ENCODE measurements at regions not wholly inside any gene's neighbourhood (a gene's known extent, or its start where the extent isn't known, plus 50 kb on each side); places are given as distances from the start of the nearest gene placed in this dataset.

DNA sequence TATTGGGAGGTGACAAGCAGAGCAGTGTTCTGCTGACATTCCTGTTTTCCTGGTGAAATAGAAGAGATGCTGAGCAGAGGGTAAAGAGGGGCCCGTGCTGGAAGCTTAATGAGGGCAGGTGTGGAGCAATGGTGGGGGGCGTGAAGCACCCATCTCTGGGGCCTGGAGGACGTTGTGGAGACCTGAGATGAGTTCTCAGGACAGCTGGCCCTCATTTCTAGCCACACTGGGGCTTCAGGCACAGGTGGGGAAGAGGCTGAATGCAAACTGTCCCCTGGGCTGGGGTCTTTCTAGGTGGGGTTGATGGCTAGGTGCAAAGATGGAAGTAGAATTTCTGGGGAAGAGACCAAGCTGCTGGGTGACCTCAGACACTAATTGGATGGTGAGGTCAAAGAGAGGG is 274.2 kb upstream of the TCERG1L start:
- DNase-seq: no peak

DNA sequence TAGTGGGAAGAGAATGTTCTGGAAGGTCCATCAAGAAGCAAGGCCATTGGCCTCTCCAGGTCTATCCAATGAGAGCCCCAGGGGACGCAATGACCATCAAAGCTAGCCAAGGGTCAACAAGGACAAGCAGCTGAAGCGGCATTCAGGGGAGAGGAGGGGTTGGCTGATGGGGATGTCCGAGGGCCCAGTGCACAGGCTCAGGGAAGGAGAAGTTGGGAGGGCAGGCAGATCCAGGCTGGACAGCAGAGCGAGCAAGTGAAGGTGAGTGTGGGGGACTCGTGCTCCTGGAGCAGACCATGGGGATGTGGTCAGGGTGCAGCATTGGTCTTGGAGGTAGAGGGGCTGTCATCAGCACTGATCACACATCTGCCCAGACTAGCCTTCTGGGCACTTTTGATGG is 275.4 kb upstream of the TCERG1L start:
- DNase-seq: no peak

DNA sequence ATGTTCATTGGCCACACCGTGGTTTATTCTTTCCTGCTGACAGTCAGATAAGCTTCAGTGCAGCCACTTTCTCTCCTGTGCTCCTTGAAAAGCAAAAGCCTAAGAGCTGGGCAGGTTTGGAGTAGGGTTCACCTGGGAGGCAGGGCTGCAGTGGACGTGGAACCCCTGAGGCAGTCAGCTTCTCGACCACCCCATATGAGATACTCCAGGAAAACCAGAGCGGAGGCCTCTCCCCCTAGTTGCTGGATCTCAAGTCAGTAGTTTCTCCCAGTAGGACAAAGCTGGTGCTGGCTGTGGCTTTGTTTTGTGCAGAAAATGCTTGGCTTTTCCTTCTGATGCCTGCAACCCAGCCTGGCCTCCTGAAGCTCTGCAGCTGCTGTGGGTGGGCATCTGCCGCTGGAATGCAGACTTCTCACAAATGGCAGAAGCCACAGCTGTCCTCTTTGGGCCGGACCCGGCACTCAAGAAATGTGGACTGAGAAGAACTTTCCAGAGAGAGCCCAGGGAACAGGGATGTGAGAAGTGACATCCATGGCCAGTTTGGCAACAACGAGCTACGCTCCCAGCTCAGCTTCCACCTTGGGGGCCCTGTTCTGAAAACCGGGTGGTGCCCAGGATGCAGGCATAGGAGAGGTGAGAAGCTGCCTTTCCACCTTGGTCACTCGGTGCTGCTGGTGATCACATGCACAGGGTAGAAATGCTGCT is 276.6 kb upstream of the TCERG1L start:
- DNase-seq: no peak

DNA sequence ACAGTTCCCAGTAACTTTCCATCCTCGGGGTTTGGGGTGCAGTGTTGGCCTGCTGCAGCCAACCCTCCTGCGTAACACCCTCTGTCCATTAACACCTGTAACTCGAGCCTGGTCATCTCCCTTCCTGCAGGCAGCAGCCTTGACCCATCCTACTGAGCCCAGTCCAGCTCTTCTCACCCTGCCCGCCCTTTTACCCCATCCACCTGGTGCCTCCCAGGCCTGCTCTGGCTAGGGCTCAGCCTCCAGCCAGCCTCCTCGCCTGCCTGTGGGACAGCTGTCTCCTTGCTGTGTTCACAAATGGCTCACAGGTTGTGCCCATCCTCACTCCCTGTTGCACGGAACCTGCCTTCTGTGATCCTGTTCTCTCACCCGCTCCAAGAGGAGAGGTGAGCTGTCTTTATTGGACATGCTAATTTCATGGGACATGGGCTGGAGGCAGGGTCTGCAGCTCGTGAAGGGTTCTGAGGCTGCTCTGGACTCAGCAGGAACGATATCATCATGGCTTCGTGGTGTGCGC is 277.2 kb upstream of the TCERG1L start:
- DNase-seq: no peak

DNA sequence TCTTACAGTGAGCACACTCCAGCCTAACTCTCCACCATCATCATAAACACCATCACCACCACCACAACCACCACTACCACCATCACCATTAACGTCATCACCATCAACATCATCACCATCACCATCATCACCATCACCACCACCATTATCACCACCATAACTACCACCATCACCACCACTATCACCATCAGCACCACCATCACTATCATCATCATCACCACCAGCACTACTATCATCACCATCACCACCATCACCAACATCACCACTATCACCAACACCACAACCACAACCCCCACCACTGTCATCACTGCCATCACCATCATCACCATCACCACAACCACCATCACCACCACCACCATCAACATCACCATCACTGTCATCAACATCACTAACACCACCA is 279.0 kb upstream of the TCERG1L start:
- no peak for DNase-seq

DNA sequence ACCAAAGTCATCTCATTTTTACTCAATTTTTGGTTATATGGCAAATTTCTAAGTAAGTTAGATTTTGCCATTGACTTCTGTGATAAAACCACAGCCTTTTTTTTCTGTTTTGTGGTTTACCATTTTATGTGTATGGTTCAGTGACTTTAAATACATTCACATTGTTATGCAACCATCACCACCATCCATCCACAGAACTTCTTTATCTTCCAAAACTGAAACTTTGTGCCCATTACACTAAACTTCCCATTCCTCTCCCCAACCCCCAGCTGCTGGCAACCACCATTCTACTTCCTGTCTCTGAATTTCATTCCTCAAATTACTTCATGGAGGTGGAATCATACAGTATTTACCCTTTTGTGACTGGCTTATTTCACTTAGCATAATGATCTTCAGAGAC is 280.4 kb upstream of the TCERG1L start:
- no peak for DNase-seq

DNA sequence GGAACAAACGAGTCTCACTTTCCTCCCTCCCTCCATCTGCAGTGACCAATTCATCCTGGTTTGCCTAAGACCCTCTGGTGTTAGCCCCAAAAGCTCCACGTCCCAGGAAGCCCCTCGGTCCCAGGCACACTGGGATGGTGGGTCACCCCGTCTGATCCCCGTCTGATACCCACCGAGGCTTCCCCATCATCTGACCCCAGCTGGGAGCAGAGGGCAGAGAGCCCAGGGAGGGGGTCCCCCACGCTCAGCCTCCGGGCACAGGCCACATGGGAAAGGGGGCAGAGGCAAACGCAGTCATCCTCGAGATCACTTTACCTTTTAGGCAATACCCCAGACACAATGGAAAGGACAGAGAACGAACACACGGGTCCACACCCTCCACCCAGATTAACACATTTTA is 291.6 kb upstream of the PPP2R2D start:
- DNase-seq: no peak

DNA sequence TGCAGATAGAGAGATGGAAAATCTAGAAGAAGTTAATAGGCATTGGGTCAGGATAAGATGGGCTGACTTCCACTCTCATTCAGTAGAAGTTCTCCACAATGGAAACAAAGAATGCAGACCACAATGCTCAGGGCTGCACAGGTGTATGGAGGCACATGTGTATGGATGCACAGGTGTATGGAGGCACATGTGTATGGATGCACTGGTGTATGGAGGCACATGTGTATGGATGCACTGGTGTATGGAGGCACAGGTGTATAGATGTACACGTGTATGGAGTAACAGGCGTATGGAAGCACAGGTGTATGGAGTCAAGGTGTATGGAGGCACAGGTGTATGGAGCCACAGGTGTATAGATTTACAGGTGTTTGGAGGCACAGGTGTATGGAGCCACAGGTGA is 285.7 kb upstream of the PPP2R2D start:
- no peak for DNase-seq

DNA sequence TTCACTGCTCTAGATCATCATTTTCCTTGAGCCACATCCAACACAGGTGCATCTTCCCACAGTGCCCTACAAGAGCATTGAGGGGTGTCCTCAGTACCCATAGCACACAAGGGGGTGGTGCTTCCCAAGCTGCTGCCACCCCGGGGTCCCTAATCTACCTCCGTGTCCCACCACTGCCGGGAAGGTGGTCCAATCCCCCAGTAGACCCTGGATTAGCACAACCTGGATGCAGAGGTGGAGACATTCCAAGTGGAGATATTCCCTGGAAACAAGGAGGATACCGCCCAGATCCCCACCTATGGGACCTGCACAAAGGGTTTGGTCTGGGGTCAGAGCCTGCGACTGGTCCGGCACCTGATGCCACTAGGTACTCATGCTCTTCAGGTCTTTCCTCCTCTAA is 284.8 kb upstream of the PPP2R2D start:
- no peak for DNase-seq

DNA sequence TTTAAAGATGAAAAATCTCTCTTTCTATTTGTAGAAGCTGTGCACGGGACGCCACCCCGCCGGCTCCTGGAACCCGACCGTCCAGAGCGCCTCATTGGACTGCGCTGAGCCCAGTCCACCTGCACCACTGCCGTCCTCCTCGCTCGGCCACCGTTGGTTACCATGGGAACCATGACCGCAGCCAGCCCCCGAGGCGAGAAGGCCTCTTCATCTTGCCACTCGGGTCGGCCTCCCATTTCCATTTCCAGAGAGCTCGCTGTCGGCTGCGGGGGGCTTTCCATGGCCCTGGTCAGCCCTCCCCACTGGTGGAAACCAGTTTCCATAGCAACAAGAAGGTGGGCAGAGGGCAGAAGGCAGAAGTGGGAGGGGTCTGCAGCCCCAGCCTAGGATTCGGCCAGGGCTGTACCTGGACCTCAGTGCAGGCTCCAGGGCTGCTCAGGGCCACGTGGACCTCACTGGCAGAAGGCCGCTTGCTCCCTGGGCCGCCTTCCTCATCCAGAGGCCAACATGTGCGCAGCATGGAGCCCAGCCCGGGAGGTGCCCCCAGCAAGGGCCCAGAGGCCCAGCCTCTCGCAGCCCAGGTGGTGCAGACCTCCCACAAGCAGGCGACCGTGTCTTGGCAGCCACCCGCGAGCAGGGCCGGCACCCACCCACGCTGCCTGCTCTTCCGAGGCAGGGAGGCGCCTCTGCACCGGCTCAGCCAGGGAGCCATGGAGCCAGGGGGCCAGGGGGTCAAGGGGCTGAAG is 283.5 kb upstream of the PPP2R2D start:
- DNase-seq: no peak

DNA sequence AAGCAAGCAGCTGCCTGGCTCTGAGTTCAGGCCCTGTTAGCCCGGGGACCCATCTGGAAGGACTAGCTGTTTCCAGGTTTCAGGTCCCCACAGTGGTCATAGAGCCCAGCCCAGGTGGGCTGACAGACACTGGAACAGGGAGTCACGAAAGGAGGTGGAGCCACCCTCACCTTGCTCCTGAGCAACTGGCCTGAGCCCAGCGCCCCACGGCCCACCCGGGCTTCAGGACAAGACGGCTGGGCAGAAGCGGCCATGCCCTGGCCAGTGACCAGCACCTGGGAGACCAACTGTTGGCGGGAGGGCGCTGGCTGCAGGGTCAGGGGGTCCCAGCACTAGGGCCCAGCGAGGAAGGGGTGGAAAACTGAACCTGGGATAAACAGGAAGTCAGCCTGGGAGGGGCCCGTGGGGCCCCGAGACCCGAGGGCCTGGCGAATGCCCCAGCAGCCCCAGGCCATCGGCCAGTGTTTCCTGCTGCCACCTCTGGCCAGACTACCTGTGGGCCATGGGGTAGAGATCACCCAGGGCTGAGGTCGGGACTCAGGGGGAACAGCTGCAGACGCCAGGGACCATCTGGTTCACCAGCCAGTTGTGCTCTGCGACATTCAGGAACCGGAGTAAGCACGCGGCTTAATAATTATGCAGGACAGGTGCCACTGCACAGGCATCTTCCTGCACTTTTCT is 282.1 kb upstream of the PPP2R2D start:
- DNase-seq: no peak

DNA sequence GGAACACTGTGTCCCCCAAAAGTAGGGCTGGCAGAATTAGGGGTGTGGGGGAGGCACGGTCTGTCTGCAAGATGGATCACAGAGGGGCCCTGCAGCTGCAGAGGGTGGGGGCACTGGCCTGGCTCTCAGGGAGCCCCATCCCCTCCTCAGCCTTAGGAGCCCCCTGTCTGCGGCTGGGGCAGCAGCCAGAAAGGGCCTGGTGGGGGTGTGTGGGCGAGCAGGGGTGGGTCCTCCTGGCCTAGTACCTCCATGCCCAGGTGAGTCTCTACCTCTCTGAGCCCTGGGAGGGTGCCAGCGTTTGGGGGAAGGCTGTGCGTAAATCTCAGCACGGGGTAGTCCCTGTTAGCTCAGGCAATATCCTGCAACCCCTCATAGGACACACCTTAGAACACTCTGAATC is 280.5 kb upstream of the PPP2R2D start:
- no peak for DNase-seq

DNA sequence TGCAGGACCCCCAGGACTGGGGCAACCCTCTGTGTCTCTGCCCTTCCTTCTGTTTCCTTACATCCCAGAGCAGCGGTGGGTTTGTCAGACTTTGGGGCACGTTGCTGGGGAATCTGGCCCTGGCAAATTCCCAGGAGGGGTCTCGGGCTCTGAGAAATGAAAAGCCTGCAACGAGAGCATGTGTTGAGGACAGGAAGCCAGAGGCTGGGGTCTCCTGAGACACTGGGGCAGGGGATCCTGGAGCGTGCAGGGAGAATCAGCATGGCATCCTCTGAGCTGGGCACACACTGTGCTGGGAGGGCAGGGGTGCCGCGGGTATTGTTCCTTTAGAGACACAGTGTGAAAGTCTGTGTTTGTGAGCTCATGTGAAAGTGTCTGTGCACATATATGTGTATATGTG is 279.9 kb upstream of the PPP2R2D start:
- DNase-seq: no peak

DNA sequence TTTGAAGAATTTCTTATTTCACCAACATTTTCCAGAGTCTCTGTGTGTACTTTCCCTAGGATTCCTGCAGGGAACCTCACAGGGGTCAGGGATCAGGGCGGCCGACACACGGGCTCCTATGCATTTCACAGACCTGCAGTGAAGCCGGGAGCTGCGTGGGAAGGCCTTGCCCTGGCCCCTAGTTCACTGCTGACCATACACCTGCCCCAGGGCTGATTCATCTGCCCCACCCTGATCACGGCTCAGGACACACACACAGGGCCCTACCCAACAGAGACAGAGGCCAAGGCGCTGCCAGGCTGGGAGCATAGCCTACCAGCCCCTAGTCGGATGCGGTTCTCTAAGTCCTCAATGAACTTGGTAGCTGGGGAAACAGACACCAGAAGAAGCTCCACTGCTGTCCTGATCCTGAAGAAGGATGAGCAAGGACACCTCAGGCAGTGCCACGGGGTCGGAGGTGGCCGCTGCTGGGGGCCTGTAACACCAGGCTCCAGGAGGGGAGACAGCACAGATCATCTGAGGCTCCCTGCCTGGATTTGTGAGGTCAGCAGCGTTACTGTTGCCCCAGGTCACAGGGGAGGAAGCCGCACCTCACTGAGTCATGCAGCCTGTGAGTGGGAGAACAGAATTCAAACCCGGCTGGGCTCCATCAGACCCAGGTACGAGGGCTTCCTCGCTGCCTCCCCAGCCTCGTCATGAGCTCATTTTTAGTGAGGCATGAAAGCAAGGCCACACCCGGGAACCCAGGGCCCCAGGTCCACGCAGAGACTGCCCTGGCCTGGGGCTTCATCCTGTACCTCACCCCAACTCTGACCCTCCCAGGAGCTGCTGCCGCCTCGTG is 278.8 kb upstream of the PPP2R2D start:
- no peak for DNase-seq

DNA sequence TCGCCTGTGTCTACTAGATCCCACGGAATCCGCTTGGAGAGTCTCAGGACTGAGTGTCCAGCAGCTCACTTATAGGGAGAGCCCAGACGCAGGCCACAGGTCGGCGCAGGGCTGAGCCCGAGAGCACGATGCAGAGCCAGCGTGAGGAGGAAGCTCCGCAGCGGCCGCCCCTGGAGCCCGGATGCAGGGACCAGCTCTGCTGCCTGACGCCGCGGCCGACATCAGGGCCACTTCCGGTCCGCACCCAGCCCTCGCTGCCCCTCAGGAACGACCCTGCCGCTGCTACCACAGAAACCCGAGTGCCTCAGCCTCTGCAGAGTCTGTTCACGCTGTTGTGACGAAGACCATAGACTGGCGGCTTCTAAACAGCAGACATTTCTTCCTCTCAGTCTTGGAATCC is 275.8 kb upstream of the PPP2R2D start:
- DNase-seq: no peak

DNA sequence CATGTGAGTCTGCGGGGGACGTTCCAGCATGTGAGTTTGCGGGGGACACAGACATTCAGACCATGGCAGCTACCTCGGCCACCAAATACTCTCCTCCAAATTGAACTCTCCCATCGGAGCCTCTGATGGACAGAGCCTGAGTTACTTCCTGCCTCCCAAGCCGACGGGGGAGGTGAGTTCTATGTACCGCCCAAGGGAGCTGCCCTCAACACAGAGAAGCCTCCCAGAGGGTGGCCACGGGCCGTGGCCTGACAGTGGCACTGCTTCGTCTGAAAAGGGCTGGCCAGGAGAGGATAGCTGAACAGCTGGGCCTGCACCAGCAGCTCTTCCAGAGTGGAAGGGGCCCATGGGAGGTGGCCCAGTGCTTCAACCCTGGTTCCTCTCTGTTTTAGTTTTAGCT is 274.5 kb upstream of the PPP2R2D start:
- no peak for DNase-seq

DNA sequence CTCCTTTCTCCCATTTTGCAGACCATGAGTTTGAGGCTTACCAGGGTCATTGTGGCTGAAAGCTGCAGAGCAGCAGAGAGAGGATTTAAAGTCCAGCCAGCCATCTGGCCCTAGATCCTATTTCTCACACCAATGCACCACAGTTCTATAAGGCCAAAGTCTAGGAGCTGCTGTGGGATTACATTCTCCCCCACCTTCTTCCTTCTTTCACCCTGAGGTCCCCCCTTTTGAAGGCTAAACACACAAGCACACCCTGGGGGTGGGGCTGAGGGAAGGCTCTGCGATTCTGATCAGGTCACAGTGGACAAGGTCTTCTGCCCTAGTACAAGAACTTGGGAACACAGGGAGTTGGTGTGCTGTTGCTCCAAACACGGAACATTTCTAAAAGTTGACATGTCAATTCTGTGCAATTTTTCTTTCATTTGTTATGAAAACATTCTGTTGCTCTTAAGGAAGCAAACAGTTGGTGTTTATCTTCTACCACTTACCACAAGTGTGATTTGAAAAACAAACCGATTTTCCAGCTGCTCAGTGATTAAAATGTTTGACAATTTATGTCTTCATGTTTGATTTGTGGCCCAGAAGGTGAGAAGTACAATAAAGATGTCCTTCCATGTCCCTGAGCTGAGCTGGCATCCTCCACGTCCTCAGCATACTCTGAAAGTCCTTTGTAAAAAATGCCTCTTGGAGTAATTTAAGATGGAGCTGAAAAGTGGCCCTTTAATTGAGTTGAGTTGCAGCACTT is 271.6 kb upstream of the PPP2R2D start:
- DNase-seq: no peak

DNA sequence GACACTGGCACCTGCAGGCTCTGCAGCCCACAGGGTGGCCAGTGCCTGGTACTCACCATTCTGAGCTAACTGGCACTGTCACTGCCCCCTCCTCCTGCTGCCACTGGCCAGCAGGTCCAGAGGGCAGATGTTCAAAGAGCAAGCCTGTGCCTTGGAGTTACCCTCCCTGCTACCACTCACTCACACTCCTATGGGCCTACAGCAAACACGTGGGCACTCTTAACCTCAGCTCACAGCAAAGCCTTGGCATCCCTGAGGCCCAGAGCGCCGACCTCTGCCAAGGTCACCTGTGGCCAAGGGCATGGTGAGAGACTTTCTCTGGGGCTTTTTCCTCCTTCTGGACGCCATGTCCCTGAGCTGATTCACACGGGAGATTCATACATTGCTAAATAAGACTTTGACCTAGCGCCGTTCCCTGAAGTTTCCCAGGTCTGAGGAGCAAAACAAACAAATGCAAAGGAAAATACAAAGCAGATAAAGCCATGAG is 270.0 kb upstream of the PPP2R2D start:
- no peak for DNase-seq

DNA sequence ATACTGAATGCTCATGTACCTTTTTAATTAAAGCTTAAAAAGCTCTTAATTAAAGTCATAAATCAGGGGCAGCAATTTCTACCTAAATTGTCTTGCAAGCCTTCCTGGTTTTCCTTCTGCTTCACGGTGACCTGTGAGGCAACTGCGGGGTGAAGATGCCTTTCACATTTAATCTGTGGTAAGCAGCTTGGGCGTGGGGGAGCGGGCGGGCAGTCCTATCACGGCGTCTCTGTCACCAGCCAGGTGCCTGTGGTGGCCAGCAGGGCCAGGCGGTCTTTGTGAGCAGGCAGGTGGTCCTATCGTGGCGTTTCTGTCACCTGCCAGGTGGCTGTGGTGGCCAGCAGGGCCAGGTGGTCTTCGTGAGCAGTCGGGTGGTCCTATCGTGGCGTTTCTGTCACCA is 269.2 kb upstream of the PPP2R2D start:
- no peak for DNase-seq

DNA sequence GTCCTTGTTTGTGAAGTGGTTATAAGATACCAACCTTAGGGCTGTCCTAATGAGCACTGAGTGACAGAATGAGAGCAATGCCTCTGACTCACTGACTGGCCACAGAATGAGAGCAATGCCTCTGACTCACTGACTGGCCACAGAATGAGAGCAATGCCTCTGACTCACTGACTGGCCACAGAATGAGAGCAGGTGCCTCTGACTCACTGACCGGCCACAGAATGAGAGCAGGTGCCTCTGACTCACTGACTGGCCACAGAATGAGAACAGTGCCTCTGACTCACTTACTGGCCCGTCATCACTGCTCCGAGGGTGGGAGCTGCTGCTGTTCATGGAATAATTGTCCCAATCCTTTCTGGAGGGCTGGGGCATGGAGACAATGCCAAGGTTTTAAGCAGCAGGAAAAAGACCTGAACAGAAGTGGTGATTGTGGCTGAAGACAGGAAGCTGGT is 265.2 kb upstream of the PPP2R2D start:
- DNase-seq: no peak

DNA sequence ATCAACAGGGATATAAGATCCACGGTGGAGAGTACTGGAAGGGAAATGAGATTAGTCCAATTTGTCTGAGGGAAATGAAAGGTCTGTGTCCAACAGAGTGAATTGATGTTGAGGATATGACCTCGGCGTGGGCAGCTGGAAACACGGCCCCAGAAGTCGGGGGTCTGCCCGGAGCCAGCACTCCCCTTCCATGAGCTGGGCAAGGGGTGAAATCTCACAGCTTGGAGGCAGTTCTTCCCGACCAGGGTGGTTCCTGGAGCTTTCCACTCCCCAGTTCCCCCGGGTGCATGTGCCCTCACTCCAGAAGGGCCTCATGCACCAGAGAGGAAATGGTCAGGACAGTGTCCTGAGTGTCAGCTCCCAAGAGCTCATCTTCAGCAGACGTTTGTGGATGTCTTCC is 264.7 kb upstream of the PPP2R2D start:
- no peak for DNase-seq
